PFSK-1 (cell line): ENCODE measurements at regions not wholly inside any gene's neighbourhood (a gene's known extent, or its start where the extent isn't known, plus 50 kb on each side); places are given as distances from the start of the nearest gene placed in this dataset.
A peak's percentile ranks its signal among the peaks of the same experiment; 100 is the strongest.

ENCODE experiments used
- FOXP2 ChIP-seq: optimal IDR thresholded peaks from 2 replicates; pipeline ENCODE3; 2011; ENCODE audit warnings: borderline replicate concordance, control low read depth, inconsistent platforms; ENCODE audit not compliant: insufficient read depth; ENCODE audit errors: extremely low read length, extremely low read depth
- POLR2AphosphoS5 ChIP-seq: IDR thresholded peaks from 2 replicates; pipeline ENCODE4 v1.6.1; 2012; ENCODE audit warnings: low read depth, mild to moderate bottlenecking, control low read depth, low read length, moderate library complexity
- SIN3A ChIP-seq: IDR thresholded peaks from 2 replicates; pipeline ENCODE4 v1.6.1; 2012; ENCODE audit warnings: mild to moderate bottlenecking, low read length, moderate library complexity, borderline replicate concordance; ENCODE audit not compliant: insufficient read depth
- TAF1 ChIP-seq: IDR thresholded peaks from 2 replicates; pipeline ENCODE4 v1.6.1; 2012; ENCODE audit warnings: low read length, control low read depth, borderline replicate concordance; ENCODE audit not compliant: insufficient read depth
- TF ChIP-seq, protein P1 (sequence below), 2 experiments: IDR thresholded peaks; 2 replicates each; pipeline versions ENCODE4 v1.6.1 to v1.8.0; 2011 to 2012; ENCODE audit warnings: low read depth in 2 of 2, low read length in 2 of 2, control low read depth in 1 of 2, inconsistent platforms in 1 of 2, mild to moderate bottlenecking in 1 of 2, moderate library complexity in 1 of 2; ENCODE audit not compliant: insufficient read depth in 1 of 2

DNA sequence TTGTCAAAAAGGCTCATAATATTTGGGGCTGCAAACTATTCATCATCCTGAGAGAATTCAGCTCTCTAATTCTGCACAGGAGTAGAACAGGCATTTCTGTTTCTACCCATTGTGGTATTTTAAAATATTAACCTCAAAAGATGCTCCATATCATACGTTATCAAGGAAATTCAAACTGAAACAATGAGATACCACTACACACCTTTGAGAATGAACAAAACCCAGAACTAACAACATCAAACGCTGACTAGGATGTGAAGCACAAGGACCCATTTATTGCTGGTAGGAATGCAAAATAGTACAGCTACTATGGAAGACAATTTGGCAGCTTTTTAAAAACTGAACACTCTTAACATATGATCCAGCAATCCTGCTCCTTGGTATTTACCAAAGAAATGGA is 171.8 kb downstream of the DUSP6 start:
- TF ChIP-seq FOXP2 (no peak), SIN3A (no peak), POLR2AphosphoS5 (no peak), TAF1 (no peak)
- TF ChIP-seq, protein P1, sequence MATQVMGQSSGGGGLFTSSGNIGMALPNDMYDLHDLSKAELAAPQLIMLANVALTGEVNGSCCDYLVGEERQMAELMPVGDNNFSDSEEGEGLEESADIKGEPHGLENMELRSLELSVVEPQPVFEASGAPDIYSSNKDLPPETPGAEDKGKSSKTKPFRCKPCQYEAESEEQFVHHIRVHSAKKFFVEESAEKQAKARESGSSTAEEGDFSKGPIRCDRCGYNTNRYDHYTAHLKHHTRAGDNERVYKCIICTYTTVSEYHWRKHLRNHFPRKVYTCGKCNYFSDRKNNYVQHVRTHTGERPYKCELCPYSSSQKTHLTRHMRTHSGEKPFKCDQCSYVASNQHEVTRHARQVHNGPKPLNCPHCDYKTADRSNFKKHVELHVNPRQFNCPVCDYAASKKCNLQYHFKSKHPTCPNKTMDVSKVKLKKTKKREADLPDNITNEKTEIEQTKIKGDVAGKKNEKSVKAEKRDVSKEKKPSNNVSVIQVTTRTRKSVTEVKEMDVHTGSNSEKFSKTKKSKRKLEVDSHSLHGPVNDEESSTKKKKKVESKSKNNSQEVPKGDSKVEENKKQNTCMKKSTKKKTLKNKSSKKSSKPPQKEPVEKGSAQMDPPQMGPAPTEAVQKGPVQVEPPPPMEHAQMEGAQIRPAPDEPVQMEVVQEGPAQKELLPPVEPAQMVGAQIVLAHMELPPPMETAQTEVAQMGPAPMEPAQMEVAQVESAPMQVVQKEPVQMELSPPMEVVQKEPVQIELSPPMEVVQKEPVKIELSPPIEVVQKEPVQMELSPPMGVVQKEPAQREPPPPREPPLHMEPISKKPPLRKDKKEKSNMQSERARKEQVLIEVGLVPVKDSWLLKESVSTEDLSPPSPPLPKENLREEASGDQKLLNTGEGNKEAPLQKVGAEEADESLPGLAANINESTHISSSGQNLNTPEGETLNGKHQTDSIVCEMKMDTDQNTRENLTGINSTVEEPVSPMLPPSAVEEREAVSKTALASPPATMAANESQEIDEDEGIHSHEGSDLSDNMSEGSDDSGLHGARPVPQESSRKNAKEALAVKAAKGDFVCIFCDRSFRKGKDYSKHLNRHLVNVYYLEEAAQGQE (IDR thresholded peaks at IDR 0.05; ENCODE audit: insufficient read depth in 1 of 2, low read depth in 2 of 2, low read length in 2 of 2) = no peak

GRCh38 chr12:89179983-89180382 is 172.3 kb downstream of the DUSP6 start:
- no peak for TF ChIP-seq POLR2AphosphoS5
- TF ChIP-seq SIN3A = peak; percentile 48; the same call in 1 of the 2 replicates
- TF ChIP-seq TAF1 = peak; percentile 38; the same call in 1 of the 2 replicates
- TF ChIP-seq, protein P1 (IDR thresholded peaks at IDR 0.05; ENCODE audit: insufficient read depth in 1 of 2, low read depth in 2 of 2, low read length in 2 of 2) = 0 out of 4 replicates have a peak, but pooled peaks of 1 of the 2 experiments have one; percentile 31
- TF ChIP-seq FOXP2 = no peak

DNA sequence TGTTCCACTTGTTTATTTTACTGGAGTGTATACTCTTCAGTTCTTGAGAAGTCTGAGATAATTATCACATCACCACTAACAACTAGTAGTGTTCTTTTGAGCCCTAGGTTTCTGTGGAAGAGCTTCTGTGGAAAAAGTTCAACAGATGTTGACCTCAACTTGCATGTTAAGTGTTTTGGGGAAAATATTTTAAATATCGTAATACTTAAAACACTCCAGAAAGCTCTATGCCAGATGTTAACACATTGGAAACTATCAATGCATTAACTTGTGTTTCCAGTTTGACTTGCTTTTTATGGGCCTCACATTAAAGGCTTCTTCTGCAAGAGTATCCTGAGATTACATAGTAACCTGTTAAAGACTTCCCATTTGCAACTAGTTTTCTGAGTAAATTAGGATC is 173.1 kb downstream of the DUSP6 start:
- TF ChIP-seq POLR2AphosphoS5 (no peak), FOXP2 (no peak), TAF1 (no peak), SIN3A (no peak)
- TF ChIP-seq, protein P1 (IDR thresholded peaks at IDR 0.05; ENCODE audit: insufficient read depth in 1 of 2, low read depth in 2 of 2, low read length in 2 of 2) = no peak

DNA sequence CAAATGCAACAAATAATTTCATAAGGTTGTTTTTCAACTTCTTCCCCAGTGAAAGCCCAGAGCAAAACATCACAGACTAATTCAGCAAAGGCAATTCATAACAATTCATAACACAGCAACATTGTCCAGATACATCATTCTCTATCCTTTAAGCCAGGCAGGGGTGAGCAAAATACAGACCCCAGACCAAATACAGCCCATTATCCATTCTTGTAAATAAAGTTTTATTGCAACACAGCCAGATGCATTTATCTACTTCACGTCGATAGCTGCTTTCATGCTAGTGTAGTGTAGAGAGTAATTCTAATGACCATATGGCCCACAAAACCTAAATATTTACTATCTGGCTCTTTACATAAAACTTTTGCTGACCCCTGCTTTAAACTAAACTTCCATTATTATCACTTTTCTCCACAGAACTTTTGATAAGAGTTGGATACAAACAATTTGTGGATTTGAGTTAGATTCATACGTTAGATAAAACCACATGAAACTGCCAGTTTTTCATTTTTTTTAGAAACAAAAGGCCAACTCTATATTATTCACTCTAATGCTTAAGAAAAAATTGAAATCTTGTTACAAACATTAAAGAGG is 174.4 kb downstream of the DUSP6 start:
- TF ChIP-seq, protein P1 (IDR thresholded peaks at IDR 0.05; ENCODE audit: insufficient read depth in 1 of 2, low read depth in 2 of 2, low read length in 2 of 2) = no peak

- TF ChIP-seq FOXP2 = no peak
- TF ChIP-seq, protein P1 (IDR thresholded peaks at IDR 0.05; ENCODE audit: insufficient read depth in 1 of 2, low read depth in 2 of 2, low read length in 2 of 2) = no peak
- TF ChIP-seq TAF1 = no peak
- TF ChIP-seq POLR2AphosphoS5 = no peak
- TF ChIP-seq SIN3A = no peak
Measured at GRCh38 chr12:89176676-89177075, 175.6 kb downstream of the DUSP6 start.
